ENCODE measurements at regions not wholly inside any gene's neighbourhood (a gene's known extent, or its start where the extent isn't known, plus 50 kb on each side); places are given as distances from the start of the nearest gene placed in this dataset.

DNA sequence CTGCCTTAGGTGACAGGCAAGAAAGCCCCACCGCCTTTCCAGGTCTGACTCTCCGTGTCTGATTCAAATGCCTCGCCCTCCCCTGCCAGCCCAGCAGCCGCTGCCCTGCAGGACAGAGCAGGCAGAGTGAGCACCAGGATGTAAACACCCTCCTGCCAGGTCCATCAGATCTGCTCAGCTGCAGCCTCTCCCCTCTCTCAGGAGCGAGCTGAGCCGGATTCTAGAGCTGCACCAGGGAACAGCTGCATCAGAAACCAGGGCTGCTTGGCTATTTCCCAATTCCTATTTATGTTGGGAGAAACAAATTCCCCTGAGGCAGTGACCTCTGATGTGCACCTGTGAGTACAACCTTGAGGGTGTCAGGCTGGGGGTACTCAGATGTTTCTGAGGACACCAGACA is 121.5 kb upstream of the ZMIZ1 start:
- H3K27ac ChIP-seq (ENCODE audit: low read depth in 2 of 2, low read length in 1 of 2), result peak overlapping the region; percentile 85 to 93
- H3K36me3 ChIP-seq (ENCODE audit: control insufficient read depth in 2 of 2, insufficient read depth in 2 of 2, low read length in 1 of 2), result no peaks in the 10 kb centered on the region
- H3K4me3 ChIP-seq (ENCODE audit: low read depth in 1 of 2, low read length in 2 of 2), result no peak overlapping the region
- H3K4me1 ChIP-seq (ENCODE audit: control insufficient read depth in 2 of 2, insufficient read depth in 2 of 2, low read length in 1 of 2), result peaks cover 10 to 23% of the 10 kb centered on the region in 2 donors
- WGBS, 2 donors, result 57 to 68% methylated on average over 6 of the region's 6 CpGs
- no peaks in the 10 kb centered on the region for H3K27me3 ChIP-seq (ENCODE audit: control insufficient read depth in 1 of 2, insufficient read depth in 2 of 2, low read length in 2 of 2)
- no peaks in the 10 kb centered on the region for H3K9me3 ChIP-seq (ENCODE audit: control insufficient read depth in 2 of 2, insufficient read depth in 1 of 2, low read depth in 1 of 2, low read length in 1 of 2)

DNA sequence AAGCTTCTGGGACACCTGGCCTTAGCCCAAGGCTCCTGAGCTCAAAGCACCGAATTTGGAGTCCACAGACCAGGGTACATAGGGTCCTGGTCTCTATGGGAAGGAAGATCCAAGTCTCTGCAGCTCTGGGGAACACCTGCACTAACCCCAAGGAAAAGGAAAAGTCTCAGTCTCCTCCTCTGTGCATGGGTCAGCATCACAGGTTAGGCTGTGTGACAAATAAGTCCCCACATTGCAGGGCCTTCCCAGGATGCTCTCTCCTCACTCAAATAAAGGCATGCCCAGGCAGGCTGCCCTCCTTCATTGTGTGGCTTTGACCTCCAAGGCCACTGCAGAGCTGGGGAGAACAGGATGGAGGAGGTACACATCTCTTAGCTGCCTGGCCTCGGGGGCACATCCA is 121.0 kb upstream of the ZMIZ1 start:
- 73 to 76% methylated on average over 2 of the region's 2 CpGs for WGBS, 2 donors

DNA sequence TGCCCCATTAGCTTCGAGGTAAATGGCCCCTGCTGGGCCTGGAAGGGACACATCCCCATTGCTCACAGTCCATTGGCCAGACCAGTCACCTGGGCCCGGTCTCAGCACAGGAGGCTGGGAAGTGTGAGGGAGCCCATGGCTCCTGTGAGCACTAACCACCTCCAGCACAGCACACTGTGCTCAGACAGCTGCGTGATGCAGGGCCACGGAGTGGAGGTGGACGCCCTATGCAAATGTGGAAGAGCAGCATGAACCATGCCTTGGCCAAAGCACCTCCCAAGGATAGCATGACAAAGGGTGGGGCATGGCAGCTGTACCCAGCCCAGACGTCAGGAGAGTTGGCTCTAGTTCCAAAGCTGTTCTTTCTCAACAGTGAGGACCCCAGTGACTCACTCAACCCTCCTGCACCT is 120.1 kb upstream of the ZMIZ1 start:
- H3K27ac ChIP-seq (ENCODE audit: low read depth in 2 of 2, low read length in 1 of 2), result peak overlapping the region; percentile 83 to 95
- H3K27me3 ChIP-seq (ENCODE audit: control insufficient read depth in 1 of 2, insufficient read depth in 2 of 2, low read length in 2 of 2), result no peaks in the 10 kb centered on the region
- H3K36me3 ChIP-seq (ENCODE audit: control insufficient read depth in 2 of 2, insufficient read depth in 2 of 2, low read length in 1 of 2), result no peaks in the 10 kb centered on the region
- H3K9me3 ChIP-seq (ENCODE audit: control insufficient read depth in 2 of 2, insufficient read depth in 1 of 2, low read depth in 1 of 2, low read length in 1 of 2), result no peaks in the 10 kb centered on the region
- WGBS, 2 donors, result 57 to 74% methylated on average over 6 of the region's 6 CpGs
- no peak overlapping the region for H3K4me3 ChIP-seq (ENCODE audit: low read depth in 1 of 2, low read length in 2 of 2)
- peaks cover 10 to 27% of the 10 kb centered on the region in 2 donors for H3K4me1 ChIP-seq (ENCODE audit: control insufficient read depth in 2 of 2, insufficient read depth in 2 of 2, low read length in 1 of 2)

More for the DNA sequence above, 121.0 kb upstream of the ZMIZ1 start:
- H3K4me1 ChIP-seq (ENCODE audit: control insufficient read depth in 2 of 2, insufficient read depth in 2 of 2, low read length in 1 of 2), result peaks cover 10 to 23% of the 10 kb centered on the region in 2 donors
- H3K27ac ChIP-seq (ENCODE audit: low read depth in 2 of 2, low read length in 1 of 2), result peak overlapping the region; percentile 85 to 93
- H3K9me3 ChIP-seq (ENCODE audit: control insufficient read depth in 2 of 2, insufficient read depth in 1 of 2, low read depth in 1 of 2, low read length in 1 of 2), result no peaks in the 10 kb centered on the region
- no peaks in the 10 kb centered on the region for H3K36me3 ChIP-seq (ENCODE audit: control insufficient read depth in 2 of 2, insufficient read depth in 2 of 2, low read length in 1 of 2)
- no peaks in the 10 kb centered on the region for H3K27me3 ChIP-seq (ENCODE audit: control insufficient read depth in 1 of 2, insufficient read depth in 2 of 2, low read length in 2 of 2)
- H3K4me3 ChIP-seq (ENCODE audit: low read depth in 1 of 2, low read length in 2 of 2), result no peak overlapping the region

DNA sequence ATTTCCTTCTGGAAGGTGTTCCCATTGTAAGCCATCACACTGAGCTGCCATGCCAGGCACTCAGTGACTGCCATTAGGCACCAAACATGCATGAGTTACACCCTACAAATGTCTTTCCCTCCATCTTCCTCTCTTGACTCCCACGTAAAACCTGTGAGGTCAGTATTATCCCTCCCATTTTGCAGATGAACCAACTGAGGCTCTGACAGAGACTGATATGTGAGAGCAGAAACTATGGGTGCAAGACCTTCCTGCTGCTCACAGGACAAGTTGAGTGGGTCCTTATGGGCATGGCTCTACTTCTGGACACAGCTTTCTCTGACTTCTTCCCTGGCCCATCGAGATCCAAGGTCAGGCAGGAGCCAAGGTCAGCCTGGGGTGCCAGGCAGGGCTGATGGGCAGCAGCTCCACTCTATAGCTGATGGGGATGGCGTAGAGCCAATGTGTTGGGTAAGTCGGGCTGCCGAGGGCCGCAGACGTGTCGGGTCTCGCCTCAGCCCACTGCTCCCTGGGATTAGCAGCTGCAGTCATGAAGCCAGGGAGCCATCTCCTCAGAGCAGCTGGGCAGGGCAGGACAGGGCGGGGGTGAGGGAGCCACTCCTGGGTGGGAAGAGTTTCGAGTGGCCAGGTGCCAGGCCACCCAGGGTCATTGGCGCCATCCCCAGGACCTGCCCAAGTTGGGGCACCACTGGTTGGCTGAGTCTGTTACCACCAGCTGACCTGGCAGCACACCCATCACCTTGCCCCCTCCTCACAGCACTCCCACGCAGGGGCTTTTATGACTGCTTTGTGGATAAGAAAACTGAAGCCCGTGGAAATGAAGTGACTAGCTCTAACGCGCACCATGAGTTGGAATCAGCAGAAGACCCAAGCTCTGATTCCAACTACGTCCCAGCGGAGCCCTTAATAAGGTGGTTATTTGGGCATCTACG is 117.8 kb upstream of the ZMIZ1 start:
- Histone ChIP-seq H3K4me3 (ENCODE audit: low read depth in 1 of 2, low read length in 2 of 2) (no peak overlapping the region), H3K27ac (ENCODE audit: low read depth in 2 of 2, low read length in 1 of 2) (peak overlapping the region; percentile 64 to 77), H3K9me3 (ENCODE audit: control insufficient read depth in 2 of 2, insufficient read depth in 1 of 2, low read depth in 1 of 2, low read length in 1 of 2) (no peaks in the 10 kb centered on the region), H3K36me3 (ENCODE audit: control insufficient read depth in 2 of 2, insufficient read depth in 2 of 2, low read length in 1 of 2) (no peaks in the 10 kb centered on the region), H3K4me1 (ENCODE audit: control insufficient read depth in 2 of 2, insufficient read depth in 2 of 2, low read length in 1 of 2) (peaks cover 7 to 30% of the 10 kb centered on the region in 2 donors), H3K27me3 (ENCODE audit: control insufficient read depth in 1 of 2, insufficient read depth in 2 of 2, low read length in 2 of 2) (no peaks in the 10 kb centered on the region)
- WGBS, 2 donors, result 55 to 70% methylated on average over 19 of the region's 19 CpGs

DNA sequence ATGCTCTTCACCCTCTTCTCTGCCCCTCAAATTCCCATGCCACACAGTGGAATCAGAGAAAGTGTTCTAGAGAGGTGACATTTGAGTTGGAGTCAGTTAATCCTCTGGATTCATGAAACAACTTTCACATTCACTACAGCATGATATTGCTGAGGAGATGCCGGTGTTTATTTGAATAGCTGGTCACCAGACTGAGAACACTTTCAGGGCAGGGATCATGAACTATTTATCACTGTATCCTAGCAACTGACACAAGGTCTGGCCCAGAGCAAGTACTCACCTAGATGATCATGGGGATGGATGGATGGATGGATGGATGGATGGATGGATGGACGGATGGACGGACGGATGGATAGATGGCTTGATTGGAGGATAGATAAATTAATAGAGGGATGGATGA is 116.7 kb upstream of the ZMIZ1 start:
- H3K27me3 ChIP-seq (ENCODE audit: control insufficient read depth in 1 of 2, insufficient read depth in 2 of 2, low read length in 2 of 2), result no peaks in the 10 kb centered on the region
- no peaks in the 10 kb centered on the region for H3K9me3 ChIP-seq (ENCODE audit: control insufficient read depth in 2 of 2, insufficient read depth in 1 of 2, low read depth in 1 of 2, low read length in 1 of 2)
- H3K27ac ChIP-seq (ENCODE audit: low read depth in 2 of 2, low read length in 1 of 2), result peak overlapping the region; percentile 64 to 77
- H3K36me3 ChIP-seq (ENCODE audit: control insufficient read depth in 2 of 2, insufficient read depth in 2 of 2, low read length in 1 of 2), result no peaks in the 10 kb centered on the region
- H3K4me3 ChIP-seq (ENCODE audit: low read depth in 1 of 2, low read length in 2 of 2), result no peak overlapping the region
- peaks cover 4 to 30% of the 10 kb centered on the region in 2 donors for H3K4me1 ChIP-seq (ENCODE audit: control insufficient read depth in 2 of 2, insufficient read depth in 2 of 2, low read length in 1 of 2)
- WGBS, 2 donors, result 70 to 76% methylated on average over 4 of the region's 4 CpGs

DNA sequence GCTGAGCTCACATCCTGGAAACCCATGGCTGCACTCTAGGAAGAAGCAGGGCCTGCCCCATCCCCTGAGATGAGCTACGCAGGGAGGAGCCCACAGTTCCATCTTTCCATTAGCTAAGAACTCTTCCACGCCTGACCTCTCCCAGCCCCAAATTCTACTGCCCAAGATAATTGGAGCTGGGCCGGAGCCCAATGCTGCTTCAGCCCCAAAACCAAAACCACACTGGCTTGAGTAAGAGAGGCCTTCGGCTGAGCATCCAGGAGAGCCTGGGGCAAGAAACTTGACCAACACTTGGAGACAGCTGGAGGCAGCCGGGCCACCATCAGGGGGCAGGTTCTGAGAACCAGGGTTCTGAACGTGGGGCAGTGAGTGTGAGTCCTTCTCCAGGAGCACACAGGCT is 116.1 kb upstream of the ZMIZ1 start:
- H3K4me3 ChIP-seq (ENCODE audit: low read depth in 1 of 2, low read length in 2 of 2), result no peak overlapping the region
- H3K27ac ChIP-seq (ENCODE audit: low read depth in 2 of 2, low read length in 1 of 2), result peak overlapping the region in 1 of 2 donors; percentile 11
- 69 to 77% methylated on average over 6 of the region's 6 CpGs for WGBS, 2 donors
- no peaks in the 10 kb centered on the region for H3K9me3 ChIP-seq (ENCODE audit: control insufficient read depth in 2 of 2, insufficient read depth in 1 of 2, low read depth in 1 of 2, low read length in 1 of 2)
- H3K36me3 ChIP-seq (ENCODE audit: control insufficient read depth in 2 of 2, insufficient read depth in 2 of 2, low read length in 1 of 2), result no peaks in the 10 kb centered on the region
- no peaks in the 10 kb centered on the region for H3K27me3 ChIP-seq (ENCODE audit: control insufficient read depth in 1 of 2, insufficient read depth in 2 of 2, low read length in 2 of 2)
- H3K4me1 ChIP-seq (ENCODE audit: control insufficient read depth in 2 of 2, insufficient read depth in 2 of 2, low read length in 1 of 2), result peaks cover 4 to 30% of the 10 kb centered on the region in 2 donors

DNA sequence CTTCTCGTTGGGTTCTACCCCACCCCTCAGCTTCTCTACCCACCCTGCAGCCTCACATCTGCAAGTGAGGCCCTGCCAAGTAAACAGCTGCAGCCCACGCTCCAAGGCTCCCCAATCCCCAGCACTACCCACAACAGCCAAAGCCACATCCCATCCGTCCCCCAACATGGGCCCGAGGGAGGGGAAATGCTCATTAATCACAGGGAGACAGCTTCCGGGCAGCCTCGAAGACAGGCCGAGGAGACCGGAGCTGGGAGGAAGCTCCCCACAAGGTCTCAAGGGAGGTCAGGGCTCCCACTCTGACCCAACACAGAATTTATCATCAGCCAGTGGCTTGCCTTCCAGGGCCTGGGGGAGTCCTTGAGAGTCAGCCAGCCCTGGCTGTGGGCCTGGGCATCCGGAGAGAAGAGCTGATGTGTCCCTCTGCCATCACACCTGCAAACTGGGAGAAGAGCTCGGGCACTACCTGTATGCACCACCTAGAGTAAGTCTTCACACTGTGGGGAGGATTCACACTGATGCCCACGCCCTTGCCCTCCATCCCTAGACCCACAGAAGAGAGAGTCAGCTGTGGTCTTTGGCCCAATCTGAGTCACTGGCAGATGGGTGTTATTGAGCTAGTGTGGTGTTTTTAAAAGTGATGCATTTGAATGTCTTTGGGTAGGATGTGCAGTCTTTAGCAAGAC is 115.5 kb upstream of the ZMIZ1 start:
- H3K9me3 ChIP-seq (ENCODE audit: control insufficient read depth in 2 of 2, insufficient read depth in 1 of 2, low read depth in 1 of 2, low read length in 1 of 2), result no peaks in the 10 kb centered on the region
- peak overlapping the region in 1 of 2 donors; percentile 34 for H3K27ac ChIP-seq (ENCODE audit: low read depth in 2 of 2, low read length in 1 of 2)
- H3K36me3 ChIP-seq (ENCODE audit: control insufficient read depth in 2 of 2, insufficient read depth in 2 of 2, low read length in 1 of 2), result no peaks in the 10 kb centered on the region
- 54 to 55% methylated on average over 11 of the region's 11 CpGs for WGBS, 2 donors
- no peak overlapping the region for H3K4me3 ChIP-seq (ENCODE audit: low read depth in 1 of 2, low read length in 2 of 2)
- peaks cover 4 to 30% of the 10 kb centered on the region in 2 donors for H3K4me1 ChIP-seq (ENCODE audit: control insufficient read depth in 2 of 2, insufficient read depth in 2 of 2, low read length in 1 of 2)
- H3K27me3 ChIP-seq (ENCODE audit: control insufficient read depth in 1 of 2, insufficient read depth in 2 of 2, low read length in 2 of 2), result no peaks in the 10 kb centered on the region

DNA sequence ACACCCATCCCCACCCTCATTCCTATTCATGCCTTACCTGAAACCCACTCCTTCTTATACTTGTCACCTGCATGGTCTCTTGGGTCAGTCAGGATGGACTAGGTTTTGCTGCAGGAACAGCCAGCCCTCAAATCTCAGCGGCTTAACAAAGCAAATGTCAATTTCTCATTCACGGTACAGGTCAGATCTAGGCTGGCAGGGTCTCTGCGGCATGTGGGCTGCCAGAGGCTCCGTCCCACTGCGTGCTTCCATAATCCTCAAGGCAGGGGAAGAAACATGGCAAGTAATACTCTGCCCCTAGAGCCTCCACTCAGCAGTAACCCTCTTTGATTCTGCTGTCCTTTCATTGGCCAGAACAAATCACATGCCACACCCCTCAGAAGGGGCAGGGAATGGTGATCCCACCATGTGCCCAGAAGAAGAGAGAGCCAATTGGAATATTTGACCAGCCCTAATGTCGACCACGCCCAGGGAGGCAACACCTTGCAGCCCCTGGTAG is 114.9 kb upstream of the ZMIZ1 start:
- Histone ChIP-seq H3K4me1 (ENCODE audit: control insufficient read depth in 2 of 2, insufficient read depth in 2 of 2, low read length in 1 of 2) (peaks cover 4 to 26% of the 10 kb centered on the region in 2 donors), H3K27me3 (ENCODE audit: control insufficient read depth in 1 of 2, insufficient read depth in 2 of 2, low read length in 2 of 2) (no peaks in the 10 kb centered on the region), H3K36me3 (ENCODE audit: control insufficient read depth in 2 of 2, insufficient read depth in 2 of 2, low read length in 1 of 2) (no peaks in the 10 kb centered on the region), H3K9me3 (ENCODE audit: control insufficient read depth in 2 of 2, insufficient read depth in 1 of 2, low read depth in 1 of 2, low read length in 1 of 2) (no peaks in the 10 kb centered on the region), H3K4me3 (ENCODE audit: low read depth in 1 of 2, low read length in 2 of 2) (no peak overlapping the region), H3K27ac (ENCODE audit: low read depth in 2 of 2, low read length in 1 of 2) (no peak overlapping the region)
- WGBS, 2 donors, result 93 to 94% methylated on average over 7 of the region's 7 CpGs

DNA sequence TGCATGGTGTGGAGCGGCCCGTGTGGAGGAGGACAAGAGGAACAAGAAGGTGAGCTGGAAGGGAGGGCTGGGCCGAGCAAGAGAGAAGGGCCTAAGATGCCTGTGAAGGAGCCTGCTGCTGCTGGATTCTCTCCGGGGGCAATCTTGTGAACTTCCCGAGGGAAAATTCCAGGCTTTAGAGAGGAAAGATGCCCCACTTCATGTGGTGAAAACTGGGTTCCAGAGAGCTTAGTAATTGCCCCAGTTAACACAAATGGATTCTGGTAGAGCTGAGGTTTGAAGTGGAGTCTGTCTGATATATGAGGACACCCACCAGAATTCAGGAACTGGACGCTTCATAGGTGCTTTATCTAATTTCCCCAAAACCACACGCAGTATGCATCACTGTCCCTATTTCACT is 114.1 kb upstream of the ZMIZ1 start:
- Histone ChIP-seq H3K27me3 (ENCODE audit: control insufficient read depth in 1 of 2, insufficient read depth in 2 of 2, low read length in 2 of 2) (no peaks in the 10 kb centered on the region), H3K36me3 (ENCODE audit: control insufficient read depth in 2 of 2, insufficient read depth in 2 of 2, low read length in 1 of 2) (no peaks in the 10 kb centered on the region), H3K4me3 (ENCODE audit: low read depth in 1 of 2, low read length in 2 of 2) (no peak overlapping the region), H3K27ac (ENCODE audit: low read depth in 2 of 2, low read length in 1 of 2) (no peak overlapping the region), H3K4me1 (ENCODE audit: control insufficient read depth in 2 of 2, insufficient read depth in 2 of 2, low read length in 1 of 2) (peaks cover 4 to 22% of the 10 kb centered on the region in 2 donors), H3K9me3 (ENCODE audit: control insufficient read depth in 2 of 2, insufficient read depth in 1 of 2, low read depth in 1 of 2, low read length in 1 of 2) (no peaks in the 10 kb centered on the region)
- WGBS, 2 donors, result 94% methylated on average over 7 of the region's 7 CpGs

All from esophagus (tissue), 2 donors.